CD14-positive monocyte (primary cell): ENCODE measurements at regions not wholly inside any gene's neighbourhood (a gene's known extent, or its start where the extent isn't known, plus 50 kb on each side); places are given as distances from the start of the nearest gene placed in this dataset.

Experiments
- DNase-seq, 3 donors: peaks; one replicate each; pipeline ENCODE4 v3.0.0-alpha.2; 2011 to 2022
- H2AFZ ChIP-seq: 2 replicates; pipeline ENCODE4 v1.6.0; 2012; ENCODE audit warnings: mild to moderate bottlenecking, low read depth, low read length, inconsistent platforms; ENCODE audit not compliant: insufficient read depth, poor library complexity, severe bottlenecking
- H3K27ac ChIP-seq, 2 donors: 1 replicate in 1 of 2; 2 replicates in 1 of 2; pipeline ENCODE4 v1.5.1; 2012 to 2013; ENCODE audit warnings: low read length in 2 of 2, control low read depth in 1 of 2, inconsistent platforms in 1 of 2, low read depth in 1 of 2, mild to moderate bottlenecking in 1 of 2
- H3K27me3 ChIP-seq, 2 donors: one replicate each; pipeline versions ENCODE4 v1.6.0 to v1.6.1; 2011 to 2013; ENCODE audit warnings: low read length in 2 of 2; ENCODE audit not compliant: control insufficient read depth in 2 of 2, insufficient read depth in 2 of 2
- H3K36me3 ChIP-seq, 2 donors: replicated peaks in 1 of 2; 1 replicate in 1 of 2; 2 replicates in 1 of 2; pipeline versions ENCODE4 v1.5.1 to v1.6.1; 2012 to 2013; ENCODE audit warnings: low read length in 2 of 2, control low read depth in 1 of 2, inconsistent platforms in 1 of 2, mild to moderate bottlenecking in 1 of 2; ENCODE audit not compliant: insufficient read depth in 2 of 2, control insufficient read depth in 1 of 2
- H3K4me1 ChIP-seq, 2 donors: 1 replicate in 1 of 2; 2 replicates in 1 of 2; pipeline versions ENCODE4 v1.5.1 to v1.6.1; 2012 to 2013; ENCODE audit warnings: low read length in 2 of 2, control low read depth in 1 of 2, inconsistent platforms in 1 of 2, mild to moderate bottlenecking in 1 of 2, moderate library complexity in 1 of 2; ENCODE audit not compliant: insufficient read depth in 2 of 2, control insufficient read depth in 1 of 2
- H3K4me2 ChIP-seq: replicated peaks from 2 replicates; pipeline ENCODE3; 2012; ENCODE audit warnings: low read length, moderate library complexity, mild to moderate bottlenecking; ENCODE audit not compliant: poor library complexity, severe bottlenecking; ENCODE audit errors: extremely low read depth
- H3K4me3 ChIP-seq, 3 experiments: fragments of 200-600 bp in 1 of 3; sonication (generic) in 1 of 3; replicated peaks in 1 of 3; 1 replicate in 2 of 3; 2 replicates in 1 of 3; pipeline ENCODE4 v1.5.1; 2011 to 2013; ENCODE audit warnings: low read length in 3 of 3, mild to moderate bottlenecking in 3 of 3, control low read depth in 2 of 3, low read depth in 2 of 3, inconsistent platforms in 1 of 3, moderate library complexity in 1 of 3
- H3K79me2 ChIP-seq: 2 replicates; pipeline ENCODE4 v1.6.0; 2012; ENCODE audit warnings: mild to moderate bottlenecking, control low read depth, inconsistent platforms, low read length, moderate library complexity; ENCODE audit not compliant: insufficient read depth
- H3K9ac ChIP-seq: 2 replicates; pipeline ENCODE4 v1.6.0; 2017; ENCODE audit warnings: low read length, mild to moderate bottlenecking; ENCODE audit not compliant: insufficient read depth, poor library complexity, severe bottlenecking
- H3K9me3 ChIP-seq, 2 donors: replicated peaks in 1 of 2; 1 replicate in 1 of 2; 2 replicates in 1 of 2; pipeline versions ENCODE4 v1.5.1 to v1.6.1; 2012 to 2013; ENCODE audit warnings: low read length in 2 of 2, control low read depth in 1 of 2; ENCODE audit not compliant: control insufficient read depth in 1 of 2, insufficient read depth in 1 of 2
- H4K20me1 ChIP-seq: 2 replicates; pipeline ENCODE4 v1.6.0; 2012; ENCODE audit warnings: mild to moderate bottlenecking, low read length, control low read depth, moderate library complexity; ENCODE audit not compliant: insufficient read depth
- H3K27ac Mint-ChIP-seq, 7 donors: one replicate each; pipeline ENCODE4 v1.8.0; 2020; ENCODE audit warnings: mild to moderate bottlenecking in 7 of 7, mixed read lengths in 7 of 7, moderate library complexity in 6 of 7, inconsistent platforms in 2 of 7
- H3K27me3 Mint-ChIP-seq, 3 donors: one replicate each; pipeline ENCODE4 v1.8.0; 2021 to 2022; ENCODE audit warnings: low read depth in 3 of 3, mild to moderate bottlenecking in 3 of 3, mixed read lengths in 3 of 3, moderate library complexity in 3 of 3, inconsistent platforms in 1 of 3
- H3K36me3 Mint-ChIP-seq, 2 donors: one replicate each; pipeline ENCODE4 v1.8.0; 2020; ENCODE audit warnings: mixed read lengths in 2 of 2, inconsistent platforms in 1 of 2, mild to moderate bottlenecking in 1 of 2
- H3K4me1 Mint-ChIP-seq: one replicate; pipeline ENCODE4 v1.8.0; 2020; ENCODE audit warnings: mild to moderate bottlenecking, mixed read lengths
- H3K4me3 Mint-ChIP-seq, 2 donors: one replicate each; pipeline ENCODE4 v1.8.0; 2020; ENCODE audit warnings: mild to moderate bottlenecking in 2 of 2, mixed read lengths in 2 of 2, moderate library complexity in 1 of 2
- H3K9me3 Mint-ChIP-seq, 7 donors: one replicate each; pipeline ENCODE4 v1.8.0; 2020 to 2022; ENCODE audit warnings: mixed read lengths in 7 of 7, mild to moderate bottlenecking in 6 of 7, moderate library complexity in 6 of 7, inconsistent platforms in 2 of 7
- WGBS: methylation state at CpG from one replicate; pipeline ENCODE4 v1.1.5; 2013; ENCODE audit warnings: missing lambda C conversion rate; ENCODE audit not compliant: insufficient coverage; 5-methylcytosine and 5-hydroxymethylcytosine counted together
- intact Hi-C, 2 donors: fragments of 100-400 bp; cut with micrococcal nuclease; formaldehyde crosslinking; loops; one replicate each; pipeline versions ENCODE4 v1.15.0 to v1.15.1; 2023
- TF ChIP-seq, protein P1 (sequence below): fragments of 200-600 bp; IDR thresholded peaks from one replicate; pipeline ENCODE4 v1.8.0; 2022; ENCODE audit warnings: antibody characterized with exemption, mild to moderate bottlenecking

DNA sequence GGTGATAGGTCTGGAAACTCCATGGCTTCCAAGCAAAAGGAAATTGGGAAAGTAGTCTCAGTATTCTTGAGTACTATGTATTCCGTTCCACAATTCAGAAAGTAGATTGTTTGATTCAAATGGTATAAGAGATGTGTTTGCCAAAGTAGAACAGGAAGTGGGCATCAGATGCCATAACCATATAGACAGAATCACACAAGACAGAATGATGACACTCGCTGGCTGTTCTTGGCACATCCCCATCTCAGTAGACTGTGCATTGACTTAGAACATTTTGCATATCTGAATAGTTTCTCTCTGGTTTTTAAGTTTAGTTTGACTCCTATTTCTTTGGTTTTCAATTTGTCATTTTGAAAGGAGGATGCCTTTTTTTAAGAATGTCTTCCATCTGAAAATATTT, 221.1 kb upstream of the RGS6 start:
- peaks cover 36 to 94% of the 10 kb centered on the region in 2 donors for H3K36me3 ChIP-seq
- H3K36me3 Mint-ChIP-seq: peaks cover 70 to 75% of the 10 kb centered on the region in 2 donors
- TF ChIP-seq, protein P1, sequence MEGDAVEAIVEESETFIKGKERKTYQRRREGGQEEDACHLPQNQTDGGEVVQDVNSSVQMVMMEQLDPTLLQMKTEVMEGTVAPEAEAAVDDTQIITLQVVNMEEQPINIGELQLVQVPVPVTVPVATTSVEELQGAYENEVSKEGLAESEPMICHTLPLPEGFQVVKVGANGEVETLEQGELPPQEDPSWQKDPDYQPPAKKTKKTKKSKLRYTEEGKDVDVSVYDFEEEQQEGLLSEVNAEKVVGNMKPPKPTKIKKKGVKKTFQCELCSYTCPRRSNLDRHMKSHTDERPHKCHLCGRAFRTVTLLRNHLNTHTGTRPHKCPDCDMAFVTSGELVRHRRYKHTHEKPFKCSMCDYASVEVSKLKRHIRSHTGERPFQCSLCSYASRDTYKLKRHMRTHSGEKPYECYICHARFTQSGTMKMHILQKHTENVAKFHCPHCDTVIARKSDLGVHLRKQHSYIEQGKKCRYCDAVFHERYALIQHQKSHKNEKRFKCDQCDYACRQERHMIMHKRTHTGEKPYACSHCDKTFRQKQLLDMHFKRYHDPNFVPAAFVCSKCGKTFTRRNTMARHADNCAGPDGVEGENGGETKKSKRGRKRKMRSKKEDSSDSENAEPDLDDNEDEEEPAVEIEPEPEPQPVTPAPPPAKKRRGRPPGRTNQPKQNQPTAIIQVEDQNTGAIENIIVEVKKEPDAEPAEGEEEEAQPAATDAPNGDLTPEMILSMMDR: no peak

DNA sequence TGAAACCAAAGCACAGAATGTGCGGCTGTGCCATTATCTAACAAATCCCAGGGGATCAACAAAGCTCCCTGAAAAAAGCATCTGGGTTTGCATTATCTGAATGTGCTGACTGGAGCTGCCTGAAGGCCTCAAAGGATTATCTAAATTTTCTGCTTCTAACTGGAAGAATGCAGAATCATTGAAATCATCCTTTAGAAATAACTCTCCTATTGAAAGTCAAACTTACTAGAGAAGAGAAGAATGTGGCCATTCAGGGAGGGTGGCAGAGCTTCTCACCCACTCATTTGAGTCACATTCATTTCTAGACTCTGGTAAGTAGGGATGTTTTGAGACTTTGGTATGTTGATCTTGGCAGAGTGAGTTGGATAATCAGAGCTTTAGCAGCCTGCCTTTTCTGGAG, 220.6 kb upstream of the RGS6 start:
- Mint-ChIP-seq H3K4me3 (no peak overlapping the region), H3K27ac (no peak overlapping the region), H3K4me1 (no peaks in the 10 kb centered on the region), H3K9me3 (no peaks in the 10 kb centered on the region), H3K27me3 (peaks cover 0 to 1% (median 0%) of the 10 kb centered on the region in 3 donors), H3K36me3 (peaks cover 71 to 80% of the 10 kb centered on the region in 2 donors)
- Histone ChIP-seq H3K27me3 (no peaks in the 10 kb centered on the region), H3K9me3 (no peaks in the 10 kb centered on the region), H3K36me3 (peaks cover 40 to 95% of the 10 kb centered on the region in 2 donors), H3K4me1 (no peaks in the 10 kb centered on the region), H3K4me3 (no peak overlapping the region), H3K79me2 (no peaks in the 10 kb centered on the region), H3K9ac (no peak overlapping the region), H3K27ac (no peak overlapping the region), H4K20me1 (no peaks in the 10 kb centered on the region), H3K4me2 (no peak overlapping the region), H2AFZ (no peak overlapping the region)
- no peak for DNase-seq
- intact Hi-C loops: no loop called here
- TF ChIP-seq, protein P1: no peak
- 100% methylated on average over 1 of the region's 1 CpG for WGBS

More for the DNA sequence above, 221.1 kb upstream of the RGS6 start:
- Mint-ChIP-seq H3K27me3 (peaks cover 0 to 1% (median 0%) of the 10 kb centered on the region in 3 donors), H3K9me3 (no peaks in the 10 kb centered on the region), H3K27ac (no peak overlapping the region), H3K4me3 (no peak overlapping the region), H3K4me1 (no peaks in the 10 kb centered on the region)
- Histone ChIP-seq H3K79me2 (no peaks in the 10 kb centered on the region), H2AFZ (no peak overlapping the region), H3K27me3 (no peaks in the 10 kb centered on the region), H4K20me1 (no peaks in the 10 kb centered on the region), H3K4me3 (no peak overlapping the region), H3K27ac (no peak overlapping the region), H3K9me3 (no peaks in the 10 kb centered on the region), H3K4me2 (no peak overlapping the region), H3K4me1 (no peaks in the 10 kb centered on the region), H3K9ac (no peak overlapping the region)
- DNase-seq: no peak
- intact Hi-C loops: no loop called here
- WGBS: no CpG with 5 or more reads among the region's 2 CpGs
